Hepatic stellate cell (primary cell): ENCODE measurements at regions not wholly inside any gene's neighbourhood (a gene's known extent, or its start where the extent isn't known, plus 50 kb on each side); places are given as distances from the start of the nearest gene placed in this dataset.
"Not testable (repeated sequence)": the region's sequence is repeated elsewhere in the genome, so short reads cannot be mapped to it uniquely, and the experiment has no call there.

Source experiments
- DNase-seq: peaks from one replicate; pipeline ENCODE4 v3.0.0; 2011; ENCODE audit warnings: low spot score

GRCh38 chr5:56295311-56295710, 62.2 kb upstream of the ANKRD55 start:
- DNase-seq = not testable (repeated sequence)

- no peak for DNase-seq
These were observed 61.2 kb upstream of the ANKRD55 start for GRCh38 chr5:56294354-56294753.

GRCh38 chr5:56292874-56293273, 59.7 kb upstream of the ANKRD55 start:
- not testable (repeated sequence) for DNase-seq

GRCh38 chr5:56291661-56292374, 58.7 kb upstream of the ANKRD55 start:
- DNase-seq = no peak

GRCh38 chr5:56291079-56291643, 58.0 kb upstream of the ANKRD55 start:
- no peak for DNase-seq

- no peak for DNase-seq
These were observed 57.4 kb upstream of the ANKRD55 start for GRCh38 chr5:56290378-56291078.

- no peak for DNase-seq
These were observed 56.5 kb upstream of the ANKRD55 start for GRCh38 chr5:56289602-56289987.

GRCh38 chr5:56288873-56289601, 55.9 kb upstream of the ANKRD55 start:
- no peak for DNase-seq

GRCh38 chr5:56286015-56286884, 53.1 kb upstream of the ANKRD55 start:
- no peak for DNase-seq

- no peak for DNase-seq
These were observed 49.8 kb upstream of the ANKRD55 start for GRCh38 chr5:56282951-56283350.
